Astrocyte (in vitro differentiated cells and primary cell): ENCODE measurements at regions not wholly inside any gene's neighbourhood (a gene's known extent, or its start where the extent isn't known, plus 50 kb on each side); places are given as distances from the start of the nearest gene placed in this dataset.
A peak's percentile ranks its signal among the peaks of the same experiment; 100 is the strongest.

ENCODE experiments used
- DNase-seq: peaks from one replicate; pipeline ENCODE4 v3.0.0-alpha.2; 2010; ENCODE audit warnings: low read depth
- FAIRE-seq: peaks from 2 replicates; lab custom pipeline; 2011; peaks lifted over from hg19 to GRCh38; lab: Jason Lieb, UNC
- H2AFZ ChIP-seq: 2 replicates; pipeline ENCODE4 v1.6.0; 2012; ENCODE audit warnings: low read depth, low read length, inconsistent platforms
- H3K27ac ChIP-seq: 2 replicates; pipeline ENCODE4 v1.5.1; 2011; ENCODE audit warnings: low read depth, low read length, inconsistent platforms
- H3K27me3 ChIP-seq: 2 replicates; pipeline ENCODE4 v1.6.0; 2011; ENCODE audit warnings: low read length, inconsistent platforms; ENCODE audit not compliant: insufficient read depth
- H3K36me3 ChIP-seq: 2 replicates; pipeline ENCODE4 v1.5.1; 2011; ENCODE audit warnings: low read length, inconsistent platforms; ENCODE audit not compliant: insufficient read depth
- H3K4me1 ChIP-seq: 2 replicates; pipeline ENCODE4 v1.5.1; 2011; ENCODE audit warnings: low read length, inconsistent platforms; ENCODE audit not compliant: insufficient read depth
- H3K4me2 ChIP-seq: 2 replicates; pipeline ENCODE4 v1.6.0; 2012; ENCODE audit warnings: low read length, inconsistent platforms
- H3K4me3 ChIP-seq: 2 replicates; pipeline ENCODE4 v1.5.1; 2011; ENCODE audit warnings: low read depth, mild to moderate bottlenecking, low read length, inconsistent platforms; ENCODE audit not compliant: insufficient read depth
- H3K79me2 ChIP-seq: 2 replicates; pipeline ENCODE4 v1.6.0; 2012; ENCODE audit warnings: mild to moderate bottlenecking, low read length, inconsistent platforms; ENCODE audit not compliant: insufficient read depth
- H3K9ac ChIP-seq: 2 replicates; pipeline ENCODE4 v1.6.0; 2012; ENCODE audit warnings: mild to moderate bottlenecking, low read length, inconsistent platforms
- H3K9me3 ChIP-seq: 2 replicates; pipeline ENCODE4 v1.5.1; 2012; ENCODE audit warnings: low read depth, mild to moderate bottlenecking, low read length, inconsistent platforms; ENCODE audit not compliant: insufficient read depth
- H4K20me1 ChIP-seq: 2 replicates; pipeline ENCODE4 v1.6.0; 2012; ENCODE audit warnings: low read length, inconsistent platforms; ENCODE audit not compliant: insufficient read depth
- H3K27ac Mint-ChIP-seq: one replicate; pipeline ENCODE4 v1.8.0; 2021; ENCODE audit warnings: mild to moderate bottlenecking, mixed read lengths; ENCODE audit not compliant: unreplicated experiment
- H3K27me3 Mint-ChIP-seq: one replicate; pipeline ENCODE4 v1.8.0; 2021; ENCODE audit warnings: low read depth, mixed read lengths; ENCODE audit not compliant: unreplicated experiment
- H3K36me3 Mint-ChIP-seq: one replicate; pipeline ENCODE4 v1.8.0; 2021; ENCODE audit warnings: low read depth, mixed read lengths; ENCODE audit not compliant: unreplicated experiment
- H3K4me1 Mint-ChIP-seq: one replicate; pipeline ENCODE4 v1.8.0; 2021; ENCODE audit warnings: low read depth, mixed read lengths; ENCODE audit not compliant: unreplicated experiment
- H3K4me3 Mint-ChIP-seq: one replicate; pipeline ENCODE4 v1.8.0; 2021; ENCODE audit warnings: mild to moderate bottlenecking, moderate library complexity, mixed read lengths; ENCODE audit not compliant: unreplicated experiment
- H3K9me3 Mint-ChIP-seq: one replicate; pipeline ENCODE4 v1.8.0; 2021; ENCODE audit warnings: mild to moderate bottlenecking, mixed read lengths; ENCODE audit not compliant: unreplicated experiment
- EZH2 ChIP-seq: IDR thresholded peaks from 2 replicates; pipeline ENCODE4 v1.6.1; 2012; ENCODE audit warnings: mild to moderate bottlenecking, low read length, inconsistent platforms; ENCODE audit not compliant: insufficient read depth
- TF ChIP-seq, protein P1 (sequence below): IDR thresholded peaks from 2 replicates; pipeline ENCODE4 v1.5.1; 2011; ENCODE audit warnings: low read depth, mild to moderate bottlenecking, inconsistent platforms, low read length, moderate library complexity; ENCODE audit not compliant: insufficient read depth

DNA sequence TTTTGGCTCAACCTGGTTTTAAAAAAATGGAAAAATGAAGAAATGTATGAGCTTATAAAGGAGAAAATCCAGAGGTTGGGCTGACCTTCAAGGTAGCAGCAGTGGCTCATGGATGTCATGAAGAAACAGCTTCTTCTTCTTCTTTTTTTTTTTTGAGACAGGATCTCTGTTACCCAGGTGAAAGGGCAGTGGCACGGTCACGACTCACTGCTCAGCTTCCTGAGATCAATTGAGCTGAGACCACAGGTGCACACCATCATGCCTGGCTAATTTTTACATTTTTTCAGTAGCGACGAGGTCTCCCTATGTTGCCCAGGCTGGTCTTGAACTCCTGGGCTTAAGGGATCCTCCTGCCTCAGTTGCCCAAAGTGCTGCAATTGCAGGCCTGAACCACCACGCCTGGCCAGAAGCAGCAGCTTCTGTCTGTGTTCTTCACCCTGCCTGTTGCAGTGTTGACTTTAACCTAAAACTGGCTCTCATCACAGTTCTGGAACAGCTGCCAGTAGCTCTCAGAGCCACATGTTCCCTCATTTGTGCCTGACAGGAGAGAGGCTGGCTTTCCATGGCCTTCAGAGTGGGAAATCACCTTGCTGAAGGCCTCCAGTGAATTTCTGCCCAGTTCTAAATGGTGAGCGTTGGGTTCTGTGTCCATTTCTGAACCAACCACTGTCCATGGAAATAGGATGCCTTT is 117.7 kb downstream of the PFKFB3 start:
- Histone ChIP-seq H3K36me3 (no peaks in the 10 kb centered on the region), H3K79me2 (no peaks in the 10 kb centered on the region), H3K4me3 (no peak overlapping the region), H4K20me1 (no peaks in the 10 kb centered on the region), H3K27me3 (no peaks in the 10 kb centered on the region), H3K4me2 (no peak overlapping the region), H3K9ac (no peak overlapping the region), H3K9me3 (no peaks in the 10 kb centered on the region), H3K27ac (no peak overlapping the region), H2AFZ (no peak overlapping the region), H3K4me1 (peaks cover 5% of the 10 kb centered on the region)
- Mint-ChIP-seq H3K27me3 (peaks cover 17% of the 10 kb centered on the region), H3K36me3 (peaks cover 2% of the 10 kb centered on the region), H3K27ac (no peak overlapping the region), H3K4me3 (no peak overlapping the region), H3K4me1 (no peaks in the 10 kb centered on the region), H3K9me3 (peaks cover 5% of the 10 kb centered on the region)
- TF ChIP-seq EZH2 = no peak
- TF ChIP-seq, protein P1, sequence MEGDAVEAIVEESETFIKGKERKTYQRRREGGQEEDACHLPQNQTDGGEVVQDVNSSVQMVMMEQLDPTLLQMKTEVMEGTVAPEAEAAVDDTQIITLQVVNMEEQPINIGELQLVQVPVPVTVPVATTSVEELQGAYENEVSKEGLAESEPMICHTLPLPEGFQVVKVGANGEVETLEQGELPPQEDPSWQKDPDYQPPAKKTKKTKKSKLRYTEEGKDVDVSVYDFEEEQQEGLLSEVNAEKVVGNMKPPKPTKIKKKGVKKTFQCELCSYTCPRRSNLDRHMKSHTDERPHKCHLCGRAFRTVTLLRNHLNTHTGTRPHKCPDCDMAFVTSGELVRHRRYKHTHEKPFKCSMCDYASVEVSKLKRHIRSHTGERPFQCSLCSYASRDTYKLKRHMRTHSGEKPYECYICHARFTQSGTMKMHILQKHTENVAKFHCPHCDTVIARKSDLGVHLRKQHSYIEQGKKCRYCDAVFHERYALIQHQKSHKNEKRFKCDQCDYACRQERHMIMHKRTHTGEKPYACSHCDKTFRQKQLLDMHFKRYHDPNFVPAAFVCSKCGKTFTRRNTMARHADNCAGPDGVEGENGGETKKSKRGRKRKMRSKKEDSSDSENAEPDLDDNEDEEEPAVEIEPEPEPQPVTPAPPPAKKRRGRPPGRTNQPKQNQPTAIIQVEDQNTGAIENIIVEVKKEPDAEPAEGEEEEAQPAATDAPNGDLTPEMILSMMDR = no peak
- FAIRE-seq (no peak), DNase-seq (no peak)

DNA sequence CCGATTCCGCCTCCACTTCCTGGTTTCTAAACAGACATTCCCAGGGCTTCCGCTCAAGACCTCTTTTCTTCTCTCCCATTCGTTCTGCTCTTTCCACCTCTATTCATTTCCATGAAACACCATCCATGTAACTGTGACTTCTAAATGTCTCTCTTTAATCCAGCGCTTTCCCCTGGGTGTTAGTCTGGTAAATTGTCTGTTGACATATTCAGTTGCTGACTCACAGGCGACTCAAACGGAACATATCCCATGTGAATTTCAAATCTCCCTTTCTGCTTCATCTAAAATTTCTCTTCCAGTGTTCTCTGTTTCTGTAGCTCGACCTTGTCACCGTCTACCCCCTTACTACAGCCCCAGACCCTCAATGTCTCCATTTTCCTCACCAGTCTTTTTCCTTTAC is 119.1 kb downstream of the PFKFB3 start:
- H3K27ac Mint-ChIP-seq = no peak overlapping the region
- H3K4me2 ChIP-seq = peak overlapping the region; percentile 24

More for the DNA sequence above, 119.1 kb downstream of the PFKFB3 start:
- TF ChIP-seq, protein P1 = no peak
- no peak for TF ChIP-seq EZH2
- Histone ChIP-seq H3K4me1 (peaks cover 5% of the 10 kb centered on the region), H3K9ac (no peak overlapping the region), H3K79me2 (no peaks in the 10 kb centered on the region), H3K36me3 (no peaks in the 10 kb centered on the region), H3K4me3 (no peak overlapping the region), H3K9me3 (no peaks in the 10 kb centered on the region), H3K27ac (no peak overlapping the region), H2AFZ (no peak overlapping the region), H4K20me1 (no peaks in the 10 kb centered on the region), H3K27me3 (no peaks in the 10 kb centered on the region)
- no peaks in the 10 kb centered on the region for H3K4me1 Mint-ChIP-seq
- peak; percentile 52 for FAIRE-seq
- peaks cover 3% of the 10 kb centered on the region for H3K9me3 Mint-ChIP-seq
- peak; percentile 39 for DNase-seq
- peaks cover 2% of the 10 kb centered on the region for H3K36me3 Mint-ChIP-seq
- peaks cover 11% of the 10 kb centered on the region for H3K27me3 Mint-ChIP-seq
- no peak overlapping the region for H3K4me3 Mint-ChIP-seq
